ENCODE measurements at regions not wholly inside any gene's neighbourhood (a gene's known extent, or its start where the extent isn't known, plus 50 kb on each side); places are given as distances from the start of the nearest gene placed in this dataset.

GRCh38 chr1:239617731-239618130 is 231.4 kb downstream of the CHRM3 start:
- DNase-seq (ENCODE audit: low read depth) = no peak
- H3K4me3 ChIP-seq (ENCODE audit: low read depth, low read length) = no peak overlapping the region
- no peak for TF ChIP-seq CTCF (IDR thresholded peaks at IDR 0.05; ENCODE audit: insufficient read depth, low read depth, low read length, missing control alignments)

GRCh38 chr1:239619190-239619589 is 232.8 kb downstream of the CHRM3 start:
- no peak overlapping the region for H3K4me3 ChIP-seq (ENCODE audit: low read depth, low read length)
- no peak for DNase-seq (ENCODE audit: low read depth)
- no peak for TF ChIP-seq CTCF (IDR thresholded peaks at IDR 0.05; ENCODE audit: insufficient read depth, low read depth, low read length, missing control alignments)

- no peak for DNase-seq (ENCODE audit: low read depth)
- no peak overlapping the region for H3K4me3 ChIP-seq (ENCODE audit: low read depth, low read length)
- TF ChIP-seq CTCF (IDR thresholded peaks at IDR 0.05; ENCODE audit: insufficient read depth, low read depth, low read length, missing control alignments) = no peak
Observed at GRCh38 chr1:239630767-239631166, 244.4 kb downstream of the CHRM3 start.

GRCh38 chr1:239633432-239633831 is 247.1 kb downstream of the CHRM3 start:
- no peak for TF ChIP-seq CTCF (IDR thresholded peaks at IDR 0.05; ENCODE audit: insufficient read depth, low read depth, low read length, missing control alignments)
- H3K4me3 ChIP-seq (ENCODE audit: low read depth, low read length) = no peak overlapping the region
- no peak for DNase-seq (ENCODE audit: low read depth)

- no peak overlapping the region for H3K4me3 ChIP-seq (ENCODE audit: low read depth, low read length)
- DNase-seq (ENCODE audit: low read depth) = no peak
- no peak for TF ChIP-seq CTCF (IDR thresholded peaks at IDR 0.05; ENCODE audit: insufficient read depth, low read depth, low read length, missing control alignments)
Observed at GRCh38 chr1:239635276-239635675, 248.9 kb downstream of the CHRM3 start.

- DNase-seq (ENCODE audit: low read depth) = no peak
- no peak overlapping the region for H3K4me3 ChIP-seq (ENCODE audit: low read depth, low read length)
- no peak for TF ChIP-seq CTCF (IDR thresholded peaks at IDR 0.05; ENCODE audit: insufficient read depth, low read depth, low read length, missing control alignments)
Observed at GRCh38 chr1:239636347-239636746, 250.0 kb downstream of the CHRM3 start.

- DNase-seq (ENCODE audit: low read depth) = no peak
- H3K4me3 ChIP-seq (ENCODE audit: low read depth, low read length) = no peak overlapping the region
- TF ChIP-seq CTCF (IDR thresholded peaks at IDR 0.05; ENCODE audit: insufficient read depth, low read depth, low read length, missing control alignments) = no peak
Observed at GRCh38 chr1:239644604-239645003, 258.2 kb downstream of the CHRM3 start.
